Peyer's patch (tissue), 4 donors: ENCODE measurements at regions not wholly inside any gene's neighbourhood (a gene's known extent, or its start where the extent isn't known, plus 50 kb on each side); places are given as distances from the start of the nearest gene placed in this dataset.

Source experiments
- DNase-seq, 3 donors: peaks; one replicate each; pipeline ENCODE4 v3.0.0-alpha.2; 2017 to 2019
- H3K27ac ChIP-seq, 4 donors: fragments of 200-600 bp; sonication (generic); one replicate each; pipeline ENCODE4 v1.5.1; 2016 to 2019
- H3K27me3 ChIP-seq, 2 donors: fragments of 200-600 bp; sonication (generic); one replicate each; pipeline ENCODE4 v1.5.1; 2019
- H3K36me3 ChIP-seq, 3 donors: fragments of 200-600 bp; sonication (generic); one replicate each; pipeline ENCODE4 v1.5.1; 2016 to 2019
- H3K4me1 ChIP-seq, 4 donors: fragments of 200-600 bp; sonication (generic); one replicate each; pipeline ENCODE4 v1.5.1; 2016 to 2019
- H3K4me3 ChIP-seq, 4 donors: fragments of 200-600 bp; sonication (generic); 1 replicate in 3 of 4; 2 replicates in 1 of 4; pipeline ENCODE4 v1.5.1; 2016 to 2019; ENCODE audit warnings: mild to moderate bottlenecking in 1 of 4
- H3K9me3 ChIP-seq, 4 donors: fragments of 200-600 bp; sonication (generic); one replicate each; pipeline ENCODE4 v1.5.1; 2016 to 2019; ENCODE audit warnings: mild to moderate bottlenecking in 1 of 4
- POLR2A ChIP-seq, 2 donors: fragments of 450-650 bp; IDR thresholded peaks; one replicate each; pipeline ENCODE4 v1.5.1; 2017; ENCODE audit warnings: antibody characterized with exemption in 2 of 2, mild to moderate bottlenecking in 2 of 2, moderate library complexity in 2 of 2
- TF ChIP-seq, protein P1 (sequence below), 6 experiments: fragments of 450-650 bp in 4 of 6; fragments of 200-600 bp in 2 of 6; sonication (generic) in 1 of 6; IDR thresholded peaks; one replicate each; pipeline ENCODE4 v1.5.1; 2017 to 2019; ENCODE audit warnings: antibody characterized with exemption in 6 of 6, mild to moderate bottlenecking in 3 of 6, moderate library complexity in 1 of 6

DNA sequence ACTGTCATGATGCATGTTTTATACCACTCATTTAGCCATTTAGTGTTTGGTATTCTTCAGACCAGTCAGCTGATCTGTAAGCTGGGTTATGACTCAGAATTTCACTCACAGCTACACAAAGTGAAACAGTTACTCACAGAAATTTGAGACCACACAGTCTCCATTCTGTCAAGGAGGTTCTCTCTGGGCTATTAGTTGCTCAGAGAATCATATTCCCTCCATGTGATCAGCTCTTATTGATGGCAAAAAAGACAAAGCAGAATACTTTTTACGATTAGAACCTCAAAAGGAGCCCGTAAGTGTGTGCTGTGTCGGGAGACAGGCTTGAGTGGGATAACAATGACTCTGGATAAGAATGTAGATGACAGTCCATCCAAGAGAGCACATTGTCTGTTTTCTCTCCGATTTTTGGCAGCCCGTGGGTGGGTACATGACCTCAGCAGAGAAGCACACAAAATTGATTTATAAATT lies 277.6 kb upstream of the SORCS1 start:
- H3K27ac ChIP-seq: no peak overlapping the region
- no peak overlapping the region for H3K4me3 ChIP-seq
- H3K9me3 ChIP-seq: no peaks in the 10 kb centered on the region
- no peak for TF ChIP-seq POLR2A (IDR thresholded peaks at IDR 0.05)
- TF ChIP-seq, protein P1, sequence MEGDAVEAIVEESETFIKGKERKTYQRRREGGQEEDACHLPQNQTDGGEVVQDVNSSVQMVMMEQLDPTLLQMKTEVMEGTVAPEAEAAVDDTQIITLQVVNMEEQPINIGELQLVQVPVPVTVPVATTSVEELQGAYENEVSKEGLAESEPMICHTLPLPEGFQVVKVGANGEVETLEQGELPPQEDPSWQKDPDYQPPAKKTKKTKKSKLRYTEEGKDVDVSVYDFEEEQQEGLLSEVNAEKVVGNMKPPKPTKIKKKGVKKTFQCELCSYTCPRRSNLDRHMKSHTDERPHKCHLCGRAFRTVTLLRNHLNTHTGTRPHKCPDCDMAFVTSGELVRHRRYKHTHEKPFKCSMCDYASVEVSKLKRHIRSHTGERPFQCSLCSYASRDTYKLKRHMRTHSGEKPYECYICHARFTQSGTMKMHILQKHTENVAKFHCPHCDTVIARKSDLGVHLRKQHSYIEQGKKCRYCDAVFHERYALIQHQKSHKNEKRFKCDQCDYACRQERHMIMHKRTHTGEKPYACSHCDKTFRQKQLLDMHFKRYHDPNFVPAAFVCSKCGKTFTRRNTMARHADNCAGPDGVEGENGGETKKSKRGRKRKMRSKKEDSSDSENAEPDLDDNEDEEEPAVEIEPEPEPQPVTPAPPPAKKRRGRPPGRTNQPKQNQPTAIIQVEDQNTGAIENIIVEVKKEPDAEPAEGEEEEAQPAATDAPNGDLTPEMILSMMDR (IDR thresholded peaks at IDR 0.05): no peak
- H3K4me1 ChIP-seq: no peaks in the 10 kb centered on the region
- DNase-seq: no peak
- no peaks in the 10 kb centered on the region for H3K36me3 ChIP-seq
- H3K27me3 ChIP-seq: no peaks in the 10 kb centered on the region

DNA sequence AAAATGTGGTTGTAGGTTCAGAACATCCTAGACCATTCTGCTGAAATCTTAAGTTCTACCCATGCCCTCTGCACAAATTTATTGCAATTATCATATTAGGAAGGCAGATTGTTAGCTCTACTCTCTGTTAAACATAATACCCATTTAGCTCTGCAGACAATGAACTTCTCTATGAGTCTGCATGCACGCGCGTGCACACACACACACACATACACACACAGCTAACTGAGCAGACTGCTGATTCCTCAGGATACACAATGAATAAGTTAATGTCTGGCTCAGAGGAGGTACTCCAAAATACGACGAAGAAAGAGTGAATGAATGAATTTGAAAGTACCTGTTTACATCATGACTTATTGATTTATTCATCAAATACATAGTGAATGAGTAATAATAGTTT lies 276.2 kb upstream of the SORCS1 start:
- Histone ChIP-seq H3K27me3 (no peaks in the 10 kb centered on the region), H3K4me1 (no peaks in the 10 kb centered on the region), H3K27ac (no peak overlapping the region), H3K36me3 (no peaks in the 10 kb centered on the region), H3K4me3 (no peak overlapping the region), H3K9me3 (no peaks in the 10 kb centered on the region)
- DNase-seq: no peak
- no peak for TF ChIP-seq POLR2A (IDR thresholded peaks at IDR 0.05)
- TF ChIP-seq, protein P1 (IDR thresholded peaks at IDR 0.05): no peak

DNA sequence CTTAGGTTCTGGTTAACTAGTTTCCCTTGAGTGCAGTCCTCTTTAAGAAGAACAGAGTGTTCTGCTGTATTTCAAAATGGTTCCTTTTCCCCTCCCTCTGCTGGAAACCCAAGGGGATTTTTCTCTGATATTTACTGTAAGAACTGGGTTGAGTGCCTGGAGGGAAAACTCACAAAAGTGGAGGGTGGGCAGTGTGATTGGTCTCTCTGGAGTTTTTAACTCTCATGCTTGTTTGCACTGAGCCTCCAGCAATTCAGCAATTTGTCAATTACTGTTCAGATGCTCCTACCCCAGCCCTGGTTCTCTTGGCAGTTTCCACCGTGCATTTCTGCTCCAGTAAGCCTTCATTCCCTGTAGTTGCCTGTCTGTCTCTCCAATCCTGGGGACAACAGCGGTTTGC lies 273.4 kb upstream of the SORCS1 start:
- H3K27ac ChIP-seq: no peak overlapping the region
- H3K27me3 ChIP-seq: no peaks in the 10 kb centered on the region
- TF ChIP-seq, protein P1 (IDR thresholded peaks at IDR 0.05): no peak
- no peak for TF ChIP-seq POLR2A (IDR thresholded peaks at IDR 0.05)
- H3K9me3 ChIP-seq: no peaks in the 10 kb centered on the region
- DNase-seq: no peak
- H3K36me3 ChIP-seq: no peaks in the 10 kb centered on the region
- H3K4me1 ChIP-seq: no peaks in the 10 kb centered on the region
- no peak overlapping the region for H3K4me3 ChIP-seq

DNA sequence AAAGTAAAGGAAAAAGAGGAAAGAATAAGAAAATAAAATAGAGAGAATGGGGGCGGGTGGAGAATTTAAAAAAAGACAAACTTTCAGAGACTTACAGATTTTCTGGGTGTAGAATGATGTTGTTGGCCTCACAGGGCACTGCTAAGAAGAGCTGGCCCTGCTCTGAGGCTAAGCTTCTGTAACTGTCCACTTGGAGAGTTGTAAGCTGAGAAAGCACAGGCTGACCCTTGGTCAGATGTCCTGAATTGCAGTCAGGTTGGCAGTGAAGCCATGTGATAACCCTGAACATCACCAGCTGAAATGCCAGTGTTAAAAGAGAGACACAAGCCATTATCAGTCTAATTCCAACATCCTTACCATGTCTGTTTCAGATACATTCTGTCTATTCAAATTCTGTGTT lies 272.1 kb upstream of the SORCS1 start:
- H3K9me3 ChIP-seq: no peaks in the 10 kb centered on the region
- H3K27ac ChIP-seq: no peak overlapping the region
- no peaks in the 10 kb centered on the region for H3K36me3 ChIP-seq
- no peaks in the 10 kb centered on the region for H3K4me1 ChIP-seq
- no peaks in the 10 kb centered on the region for H3K27me3 ChIP-seq
- no peak for DNase-seq
- no peak overlapping the region for H3K4me3 ChIP-seq
- TF ChIP-seq POLR2A (IDR thresholded peaks at IDR 0.05): no peak
- TF ChIP-seq, protein P1 (IDR thresholded peaks at IDR 0.05): no peak

DNA sequence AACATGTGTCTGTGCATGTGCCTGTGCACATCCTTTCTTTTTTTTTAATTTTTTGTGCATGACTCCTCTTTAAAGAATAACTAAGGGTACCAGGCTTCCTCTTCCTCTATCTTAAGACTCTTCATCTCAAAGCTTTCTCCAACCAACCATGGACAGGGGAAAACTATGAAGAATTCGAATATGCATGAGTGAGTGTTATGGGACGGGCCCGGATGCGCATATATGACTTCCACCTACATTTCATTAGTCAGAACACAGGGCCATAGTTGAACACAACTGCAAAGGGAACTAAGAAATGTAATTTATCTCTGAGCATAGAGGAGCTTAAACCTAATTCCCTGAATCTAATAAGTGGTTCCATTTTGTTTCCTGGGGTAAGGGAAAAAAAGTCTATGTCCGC lies 270.3 kb upstream of the SORCS1 start:
- H3K4me1 ChIP-seq: no peaks in the 10 kb centered on the region
- no peak overlapping the region for H3K4me3 ChIP-seq
- DNase-seq: no peak
- no peaks in the 10 kb centered on the region for H3K27me3 ChIP-seq
- no peak overlapping the region for H3K27ac ChIP-seq
- no peak for TF ChIP-seq POLR2A (IDR thresholded peaks at IDR 0.05)
- TF ChIP-seq, protein P1 (IDR thresholded peaks at IDR 0.05): no peak
- H3K36me3 ChIP-seq: no peaks in the 10 kb centered on the region
- H3K9me3 ChIP-seq: no peaks in the 10 kb centered on the region

DNA sequence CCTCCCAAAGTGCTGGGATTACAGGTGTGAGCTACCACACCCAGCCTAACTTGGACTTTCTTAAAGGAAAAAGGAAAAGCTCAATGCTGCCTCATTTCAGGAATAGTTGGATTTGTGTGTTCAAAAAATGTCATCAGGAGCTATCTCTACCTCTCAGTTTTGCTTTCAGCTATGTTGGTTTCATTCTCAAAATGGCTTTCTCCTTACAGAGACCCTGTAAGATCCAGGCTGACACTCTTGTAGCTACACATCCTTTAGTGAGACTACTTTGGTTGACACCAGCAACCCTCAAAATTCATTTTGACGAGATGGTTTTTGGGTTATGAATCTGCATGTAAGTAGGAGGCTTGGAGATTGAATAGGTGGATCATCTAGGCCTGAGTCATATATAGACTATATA lies 269.7 kb upstream of the SORCS1 start:
- Histone ChIP-seq H3K4me1 (no peaks in the 10 kb centered on the region), H3K36me3 (no peaks in the 10 kb centered on the region), H3K4me3 (no peak overlapping the region), H3K27me3 (no peaks in the 10 kb centered on the region), H3K9me3 (no peaks in the 10 kb centered on the region), H3K27ac (no peak overlapping the region)
- no peak for TF ChIP-seq POLR2A (IDR thresholded peaks at IDR 0.05)
- TF ChIP-seq, protein P1 (IDR thresholded peaks at IDR 0.05): no peak
- no peak for DNase-seq
